ENCODE measurements at regions not wholly inside any gene's neighbourhood (a gene's known extent, or its start where the extent isn't known, plus 50 kb on each side); places are given as distances from the start of the nearest gene placed in this dataset.

DNA sequence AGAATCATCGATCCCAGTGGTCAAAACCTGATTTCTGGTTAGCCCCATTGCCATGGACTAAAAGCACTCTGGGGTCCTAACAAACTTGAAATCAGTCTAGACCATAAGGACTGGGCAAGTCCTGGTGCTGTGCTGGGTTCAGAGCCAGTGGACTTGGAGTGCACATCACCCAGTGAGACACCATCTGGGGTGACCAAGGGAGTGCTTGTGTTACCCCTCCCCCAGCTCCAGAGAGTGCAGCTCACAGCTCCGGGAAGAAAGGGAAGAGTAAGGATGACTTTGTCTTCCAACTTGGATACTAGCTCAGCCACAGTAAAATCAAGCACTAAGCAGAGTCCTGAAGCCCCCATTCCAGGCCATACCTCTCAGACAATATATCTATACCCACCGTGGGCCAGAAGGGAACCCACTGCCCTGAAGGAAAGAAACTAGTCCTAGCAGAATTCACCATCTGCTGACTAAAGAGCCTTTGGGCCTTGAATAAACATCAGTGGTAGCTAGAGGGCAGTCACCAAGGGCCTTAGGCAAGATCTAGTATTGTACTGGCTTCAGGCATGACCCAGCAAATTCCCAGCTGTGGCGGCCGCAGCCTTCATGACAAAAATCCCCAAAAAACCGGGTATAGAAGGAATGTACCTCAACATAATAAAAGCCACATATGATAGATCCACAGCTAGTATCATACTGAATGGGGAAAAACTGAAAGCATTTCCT lies 153.5 kb upstream of the OGFRL1 start:
- WGBS, 5 donors, result 82 to 91% (median 83%) methylated on average over 6 of the region's 6 CpGs
- Histone ChIP-seq H3K27me3 (replicated peaks in 1 of 7) (peaks cover 0 to 14% (median 0%) of the 10 kb centered on the region in 7 donors), H3K27ac (no peak overlapping the region), H3K36me3 (no peaks in the 10 kb centered on the region), H3K4me3 (no peak overlapping the region), H3K4me1 (no peaks in the 10 kb centered on the region), H3K9me3 (peaks cover 0 to 7% (median 0%) of the 10 kb centered on the region in 8 donors)
- intact Hi-C loops (cut with DNase I; ENCODE audit: low total_unique reads), result no loop called here
- TF ChIP-seq, protein P1, sequence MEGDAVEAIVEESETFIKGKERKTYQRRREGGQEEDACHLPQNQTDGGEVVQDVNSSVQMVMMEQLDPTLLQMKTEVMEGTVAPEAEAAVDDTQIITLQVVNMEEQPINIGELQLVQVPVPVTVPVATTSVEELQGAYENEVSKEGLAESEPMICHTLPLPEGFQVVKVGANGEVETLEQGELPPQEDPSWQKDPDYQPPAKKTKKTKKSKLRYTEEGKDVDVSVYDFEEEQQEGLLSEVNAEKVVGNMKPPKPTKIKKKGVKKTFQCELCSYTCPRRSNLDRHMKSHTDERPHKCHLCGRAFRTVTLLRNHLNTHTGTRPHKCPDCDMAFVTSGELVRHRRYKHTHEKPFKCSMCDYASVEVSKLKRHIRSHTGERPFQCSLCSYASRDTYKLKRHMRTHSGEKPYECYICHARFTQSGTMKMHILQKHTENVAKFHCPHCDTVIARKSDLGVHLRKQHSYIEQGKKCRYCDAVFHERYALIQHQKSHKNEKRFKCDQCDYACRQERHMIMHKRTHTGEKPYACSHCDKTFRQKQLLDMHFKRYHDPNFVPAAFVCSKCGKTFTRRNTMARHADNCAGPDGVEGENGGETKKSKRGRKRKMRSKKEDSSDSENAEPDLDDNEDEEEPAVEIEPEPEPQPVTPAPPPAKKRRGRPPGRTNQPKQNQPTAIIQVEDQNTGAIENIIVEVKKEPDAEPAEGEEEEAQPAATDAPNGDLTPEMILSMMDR (IDR thresholded peaks at IDR 0.05 in 8 of 11, conservative IDR thresholded peaks at IDR 0.05 in 3 of 11), result no peak
- TF ChIP-seq POLR2AphosphoS5 (IDR thresholded peaks at IDR 0.05) (no peak), POLR2A (IDR thresholded peaks at IDR 0.05) (no peak)
- DNase-seq, result no peak

DNA sequence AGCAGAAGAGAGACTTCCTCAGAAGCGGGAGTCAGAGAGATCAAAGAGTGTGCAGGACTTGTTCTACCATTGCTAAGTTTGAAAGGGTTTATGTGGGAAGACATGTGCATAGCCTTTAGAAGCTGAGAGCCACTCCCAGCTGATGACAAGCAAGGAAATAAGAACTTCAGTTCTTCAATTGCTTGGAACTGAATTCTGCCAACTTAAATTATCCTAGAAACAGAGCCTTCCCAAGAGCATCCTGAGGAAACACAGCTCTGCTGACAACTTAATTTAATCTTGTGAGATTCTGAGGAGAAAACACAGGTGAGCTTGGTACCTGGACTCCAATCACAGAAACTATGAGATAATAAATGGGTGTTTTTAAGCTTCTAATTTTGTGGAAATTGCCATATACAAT lies 150.6 kb upstream of the OGFRL1 start:
- Histone ChIP-seq H3K36me3 (no peaks in the 10 kb centered on the region), H3K27me3 (replicated peaks in 1 of 7) (peaks cover 0 to 14% (median 0%) of the 10 kb centered on the region in 7 donors), H3K27ac (no peak overlapping the region), H3K4me1 (no peaks in the 10 kb centered on the region), H3K9me3 (peaks cover 0 to 17% (median 0%) of the 10 kb centered on the region in 8 donors), H3K4me3 (no peak overlapping the region)
- intact Hi-C loops (cut with DNase I; ENCODE audit: low total_unique reads), result no loop called here
- WGBS, 5 donors, result 81 to 96% (median 83%) methylated on average over 1 of the region's 1 CpG
- DNase-seq, result no peak
- TF ChIP-seq, protein P1 (IDR thresholded peaks at IDR 0.05 in 8 of 11, conservative IDR thresholded peaks at IDR 0.05 in 3 of 11), result no peak
- TF ChIP-seq POLR2A (IDR thresholded peaks at IDR 0.05) (no peak), POLR2AphosphoS5 (IDR thresholded peaks at IDR 0.05) (no peak)

DNA sequence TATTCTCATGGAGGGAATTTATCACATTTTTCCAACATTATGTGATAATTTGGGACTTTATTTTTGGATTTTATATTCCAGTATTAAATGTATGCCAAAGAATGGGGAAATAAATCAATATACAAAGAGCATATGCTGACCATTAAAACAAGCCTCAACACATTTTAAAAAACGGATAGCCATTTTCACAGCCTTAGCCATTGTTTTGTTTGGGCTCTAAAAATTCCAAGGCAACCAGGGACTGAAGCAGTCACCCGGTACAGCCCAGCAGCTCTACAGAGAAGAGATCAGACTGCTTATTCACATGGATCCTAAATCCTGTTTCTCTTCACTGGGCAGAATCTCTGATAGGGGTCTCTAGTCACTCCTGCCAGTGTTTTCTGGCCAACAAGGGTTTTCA lies 150.2 kb upstream of the OGFRL1 start:
- Histone ChIP-seq H3K4me1 (no peaks in the 10 kb centered on the region), H3K36me3 (no peaks in the 10 kb centered on the region), H3K9me3 (peaks cover 0 to 17% (median 0%) of the 10 kb centered on the region in 8 donors), H3K4me3 (no peak overlapping the region), H3K27ac (no peak overlapping the region), H3K27me3 (replicated peaks in 1 of 7) (peaks cover 0 to 14% (median 0%) of the 10 kb centered on the region in 7 donors)
- no peak for DNase-seq
- intact Hi-C loops (cut with DNase I; ENCODE audit: low total_unique reads), result no loop called here
- TF ChIP-seq, protein P1 (IDR thresholded peaks at IDR 0.05 in 8 of 11, conservative IDR thresholded peaks at IDR 0.05 in 3 of 11), result no peak
- TF ChIP-seq POLR2AphosphoS5 (IDR thresholded peaks at IDR 0.05) (no peak), POLR2A (IDR thresholded peaks at IDR 0.05) (no peak)
- WGBS, 5 donors, result 69 to 83% (median 74%) methylated on average over 2 of the region's 2 CpGs

DNA sequence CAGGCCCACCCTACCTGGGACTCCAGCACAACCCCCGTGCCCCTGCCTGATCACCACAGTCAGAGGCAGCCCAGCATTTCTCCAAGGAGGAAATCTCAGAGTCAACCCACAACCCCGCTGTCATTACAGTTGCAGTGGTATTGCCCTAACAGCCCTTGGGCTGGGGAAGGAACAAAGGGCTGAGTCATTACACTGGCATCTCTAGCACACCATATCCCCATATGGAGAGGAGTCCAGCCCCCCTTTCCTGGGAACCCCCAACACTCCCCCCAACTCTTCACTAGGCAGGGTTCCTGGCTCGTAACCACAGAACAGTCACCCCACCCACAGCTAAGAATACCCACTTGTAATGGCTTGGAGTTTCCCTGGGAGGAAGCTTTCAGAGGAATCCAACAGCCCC lies 149.4 kb upstream of the OGFRL1 start:
- H3K27ac ChIP-seq, result no peak overlapping the region
- no peak overlapping the region for H3K4me3 ChIP-seq
- TF ChIP-seq POLR2AphosphoS5 (IDR thresholded peaks at IDR 0.05), result no peak
- no peak for TF ChIP-seq POLR2A (IDR thresholded peaks at IDR 0.05)
- TF ChIP-seq, protein P1 (IDR thresholded peaks at IDR 0.05 in 8 of 11, conservative IDR thresholded peaks at IDR 0.05 in 3 of 11), result no peak
- peaks cover 0 to 14% (median 0%) of the 10 kb centered on the region in 7 donors for H3K27me3 ChIP-seq (replicated peaks in 1 of 7)
- 50 to 68% (median 59%) methylated on average over 3 of the region's 3 CpGs for WGBS, 5 donors
- no peak for DNase-seq
- no peaks in the 10 kb centered on the region for H3K4me1 ChIP-seq
- peaks cover 0 to 17% (median 0%) of the 10 kb centered on the region in 8 donors for H3K9me3 ChIP-seq
- no peaks in the 10 kb centered on the region for H3K36me3 ChIP-seq
- intact Hi-C loops (cut with DNase I; ENCODE audit: low total_unique reads), result no loop called here
